ENCODE measurements at regions not wholly inside any gene's neighbourhood (a gene's known extent, or its start where the extent isn't known, plus 50 kb on each side); places are given as distances from the start of the nearest gene placed in this dataset.

DNA sequence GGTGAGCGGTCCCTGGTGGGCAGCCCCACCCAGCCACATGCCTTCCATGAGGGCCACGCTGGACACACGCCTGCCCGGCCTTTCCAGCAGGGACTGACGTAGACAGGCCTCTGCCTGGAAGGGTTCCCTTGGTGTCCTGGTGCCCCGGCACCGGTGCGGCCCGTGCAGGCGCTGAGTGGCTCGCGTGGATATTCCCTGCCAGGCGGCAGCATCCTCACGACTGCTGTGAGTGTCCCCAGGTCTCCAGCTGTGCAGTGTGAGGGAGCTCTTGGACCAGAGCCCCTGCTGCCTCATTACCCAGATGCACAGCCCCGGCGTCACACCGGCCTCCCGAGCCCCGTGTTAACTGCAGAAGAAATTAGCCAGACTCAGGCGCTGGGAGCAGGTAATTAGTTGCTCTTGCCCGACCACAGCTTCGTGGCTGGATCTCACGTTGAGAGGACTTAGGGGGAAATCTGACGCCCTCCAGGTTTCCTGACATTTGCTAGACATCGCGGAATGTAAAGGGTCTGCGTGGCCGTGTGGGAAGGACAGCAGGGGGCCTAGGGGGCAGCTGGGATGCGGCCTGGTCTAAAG, 1196.3 kb downstream of the BRD1 start:
- DNase-seq (no peak), ATAC-seq (no peak)

DNA sequence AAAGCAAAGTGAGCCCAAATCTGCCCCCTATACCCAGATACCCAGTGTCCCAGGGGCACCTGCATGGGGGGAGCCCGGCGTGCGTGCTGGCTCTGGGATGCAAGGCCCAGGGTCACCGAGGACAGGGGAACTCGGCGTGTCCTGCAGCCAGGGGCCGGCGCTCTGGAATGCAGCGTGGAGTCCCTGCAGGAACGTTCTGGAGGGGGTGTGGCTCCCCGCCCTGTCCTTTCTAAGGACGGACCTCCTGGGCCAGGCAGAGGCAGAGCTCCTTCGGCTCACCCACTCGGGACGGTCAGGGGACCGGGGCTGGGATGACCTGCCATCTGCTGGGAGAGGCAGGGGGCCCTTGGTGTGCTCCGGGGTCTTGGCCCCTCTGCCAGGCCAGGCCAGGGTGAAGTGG, 1196.8 kb downstream of the BRD1 start:
- H3K4me3 ChIP-seq = no peak overlapping the region
- intact Hi-C loops (cut with DNase I) = no loop called here
- H3K27ac ChIP-seq = no peak overlapping the region
- ATAC-seq = no peak
- H3K4me1 ChIP-seq = no peaks in the 10 kb centered on the region
- no peak for TF ChIP-seq POLR2A (IDR thresholded peaks at IDR 0.05)
- TF ChIP-seq, protein P1, sequence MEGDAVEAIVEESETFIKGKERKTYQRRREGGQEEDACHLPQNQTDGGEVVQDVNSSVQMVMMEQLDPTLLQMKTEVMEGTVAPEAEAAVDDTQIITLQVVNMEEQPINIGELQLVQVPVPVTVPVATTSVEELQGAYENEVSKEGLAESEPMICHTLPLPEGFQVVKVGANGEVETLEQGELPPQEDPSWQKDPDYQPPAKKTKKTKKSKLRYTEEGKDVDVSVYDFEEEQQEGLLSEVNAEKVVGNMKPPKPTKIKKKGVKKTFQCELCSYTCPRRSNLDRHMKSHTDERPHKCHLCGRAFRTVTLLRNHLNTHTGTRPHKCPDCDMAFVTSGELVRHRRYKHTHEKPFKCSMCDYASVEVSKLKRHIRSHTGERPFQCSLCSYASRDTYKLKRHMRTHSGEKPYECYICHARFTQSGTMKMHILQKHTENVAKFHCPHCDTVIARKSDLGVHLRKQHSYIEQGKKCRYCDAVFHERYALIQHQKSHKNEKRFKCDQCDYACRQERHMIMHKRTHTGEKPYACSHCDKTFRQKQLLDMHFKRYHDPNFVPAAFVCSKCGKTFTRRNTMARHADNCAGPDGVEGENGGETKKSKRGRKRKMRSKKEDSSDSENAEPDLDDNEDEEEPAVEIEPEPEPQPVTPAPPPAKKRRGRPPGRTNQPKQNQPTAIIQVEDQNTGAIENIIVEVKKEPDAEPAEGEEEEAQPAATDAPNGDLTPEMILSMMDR (IDR thresholded peaks at IDR 0.05) = no peak
- H3K27me3 ChIP-seq = peaks cover 0 to 42% (median 10%) of the 10 kb centered on the region in 9 donors
- H3K9me3 ChIP-seq = no peaks in the 10 kb centered on the region
- H3K36me3 ChIP-seq = no peaks in the 10 kb centered on the region
- DNase-seq = no peak
- WGBS, 4 donors = 62 to 78% (median 70%) methylated on average over 13 to 17 of the region's 17 CpGs

More for the DNA sequence above, 1196.3 kb downstream of the BRD1 start:
- H3K9me3 ChIP-seq = no peaks in the 10 kb centered on the region
- H3K27me3 ChIP-seq = peaks cover 0 to 42% (median 10%) of the 10 kb centered on the region in 9 donors
- H3K4me1 ChIP-seq = no peaks in the 10 kb centered on the region
- 57 to 60% (median 60%) methylated on average over 15 to 29 of the region's 29 CpGs for WGBS, 4 donors
- H3K36me3 ChIP-seq = no peaks in the 10 kb centered on the region
- no peak overlapping the region for H3K27ac ChIP-seq
- TF ChIP-seq POLR2A (IDR thresholded peaks at IDR 0.05) = no peak
- TF ChIP-seq, protein P1 (IDR thresholded peaks at IDR 0.05) = no peak
- intact Hi-C loops (cut with DNase I) = no loop called here
- no peak overlapping the region for H3K4me3 ChIP-seq

DNA sequence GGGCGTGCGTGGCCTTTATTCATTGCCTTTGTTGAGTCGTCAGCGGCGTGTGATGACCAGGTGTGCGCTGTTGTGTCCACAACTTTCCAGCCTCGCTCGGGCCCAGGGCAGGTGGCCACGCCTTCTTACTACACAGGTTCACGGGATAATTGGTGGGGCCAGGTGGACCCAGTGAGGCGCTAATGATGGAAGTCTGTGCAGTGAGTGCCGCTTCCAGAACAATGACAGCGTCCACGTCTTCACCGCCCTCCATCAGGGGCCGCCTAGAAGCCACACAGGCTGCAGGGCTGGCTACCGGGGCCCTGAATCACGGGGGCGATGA, 1197.3 kb downstream of the BRD1 start:
- H3K9me3 ChIP-seq = no peaks in the 10 kb centered on the region
- WGBS, 4 donors = 83 to 89% (median 85%) methylated on average over 16 to 19 of the region's 19 CpGs
- DNase-seq (no peak), ATAC-seq (no peak)
- peaks cover 0 to 42% (median 10%) of the 10 kb centered on the region in 9 donors for H3K27me3 ChIP-seq
- intact Hi-C loops (cut with DNase I) = no loop called here
- H3K4me3 ChIP-seq = no peak overlapping the region
- no peaks in the 10 kb centered on the region for H3K4me1 ChIP-seq
- no peaks in the 10 kb centered on the region for H3K36me3 ChIP-seq
- no peak overlapping the region for H3K27ac ChIP-seq
- TF ChIP-seq POLR2A (IDR thresholded peaks at IDR 0.05) = no peak
- TF ChIP-seq, protein P1 (IDR thresholded peaks at IDR 0.05) = no peak

DNA sequence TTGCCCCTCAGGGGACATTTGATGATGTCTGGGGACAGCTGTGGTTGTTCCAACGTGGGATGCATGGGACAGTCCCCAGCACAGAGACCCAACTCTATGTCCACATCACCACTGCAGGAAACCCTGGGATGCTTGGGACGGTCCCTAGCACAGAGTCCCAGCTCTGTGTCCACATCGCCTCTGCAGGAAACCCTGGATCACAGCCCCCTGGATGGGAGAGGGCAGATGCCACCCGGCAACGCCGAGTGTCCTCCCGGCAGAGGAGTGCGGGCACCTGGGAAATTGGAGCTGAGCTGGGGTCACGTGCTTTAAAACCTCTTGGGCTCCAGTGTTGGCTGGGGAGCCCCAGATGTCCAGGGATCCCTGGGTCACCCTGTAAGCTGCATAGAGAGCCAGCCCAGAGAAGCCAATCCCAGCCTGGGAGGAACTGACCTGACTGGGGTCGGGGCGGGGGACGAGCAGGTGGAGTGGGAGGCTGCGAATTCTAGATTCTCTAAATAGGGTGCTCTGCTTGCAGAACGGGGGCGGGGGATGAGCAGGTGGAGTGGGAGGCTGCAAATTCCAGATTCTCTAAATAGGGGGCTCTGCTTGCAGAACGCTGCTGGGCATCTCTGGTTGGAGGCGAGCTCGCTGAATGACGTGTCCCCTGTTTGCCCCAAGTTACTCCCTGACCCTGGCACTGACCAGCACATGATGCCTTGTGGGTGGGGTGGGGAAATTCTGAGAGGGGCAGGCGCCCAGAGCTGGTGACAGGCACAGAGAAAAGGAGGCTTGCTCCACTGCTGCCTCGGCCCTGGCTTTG, 1197.8 kb downstream of the BRD1 start:
- Histone ChIP-seq H3K36me3 (no peaks in the 10 kb centered on the region), H3K4me3 (no peak overlapping the region), H3K4me1 (no peaks in the 10 kb centered on the region), H3K27ac (no peak overlapping the region), H3K27me3 (peaks cover 0 to 42% (median 10%) of the 10 kb centered on the region in 9 donors), H3K9me3 (no peaks in the 10 kb centered on the region)
- DNase-seq (no peak), ATAC-seq (no peak)
- TF ChIP-seq, protein P1 (IDR thresholded peaks at IDR 0.05) = no peak
- no peak for TF ChIP-seq POLR2A (IDR thresholded peaks at IDR 0.05)
- whole genome bisulfite sequencing, 4 donors = 76 to 80% (median 78%) methylated on average over 15 to 21 of the region's 21 CpGs
- intact Hi-C loops (cut with DNase I) = no loop called here

All from heart left ventricle (tissue), 16 donors.